Adrenal gland (tissue), 9 donors: ENCODE measurements at regions not wholly inside any gene's neighbourhood (a gene's known extent, or its start where the extent isn't known, plus 50 kb on each side); places are given as distances from the start of the nearest gene placed in this dataset.

Experiments used
- DNase-seq, 7 donors: peaks; one replicate each; pipeline ENCODE4 v3.0.0-alpha.2; 2019 to 2020
- H3K27ac ChIP-seq, 5 donors: fragments of 200-600 bp; sonication (generic) in 4 of 5; 1 replicate in 3 of 5; 2 replicates in 2 of 5; pipeline versions ENCODE4 v1.5.1 to v1.8.0; 2016 to 2020; ENCODE audit warnings: mild to moderate bottlenecking in 1 of 5
- H3K27me3 ChIP-seq: fragments of 200-600 bp; 2 replicates; pipeline ENCODE4 v1.8.0; 2021
- H3K36me3 ChIP-seq, 2 donors: fragments of 200-600 bp; replicated peaks in 1 of 2; 1 replicate in 1 of 2; 2 replicates in 1 of 2; pipeline versions ENCODE4 v1.5.1 to v1.8.0; 2018 to 2022
- H3K4me1 ChIP-seq, 2 donors: fragments of 200-600 bp; replicated peaks in 1 of 2; 1 replicate in 1 of 2; 2 replicates in 1 of 2; pipeline versions ENCODE4 v1.5.1 to v1.8.0; 2018 to 2021
- H3K4me3 ChIP-seq, 4 donors: fragments of 200-600 bp; sonication (generic) in 3 of 4; one replicate each; pipeline ENCODE4 v1.5.1; 2016 to 2018
- H3K9me3 ChIP-seq, 3 donors: fragments of 200-600 bp; sonication (generic) in 1 of 3; replicated peaks in 1 of 3; 1 replicate in 2 of 3; 2 replicates in 1 of 3; pipeline versions ENCODE4 v1.5.1 to v1.8.0; 2016 to 2021
- POLR2A ChIP-seq, 2 donors: fragments of 450-650 bp; IDR thresholded peaks; one replicate each; pipeline ENCODE4 v1.6.1; 2017; ENCODE audit warnings: antibody characterized with exemption in 2 of 2, mild to moderate bottlenecking in 2 of 2, moderate library complexity in 1 of 2
- WGBS, 4 donors: extraction: QIAGEN DNeasy Blood & Tissue Kit in 2 of 4; methylation state at CpG; one replicate each; pipeline versions ENCODE4 v1.1.5 to v1.1.7; 2013 to 2017; 5-methylcytosine and 5-hydroxymethylcytosine counted together
- intact Hi-C, 2 donors: fragments of 100-400 bp; cut with DNase I; formaldehyde crosslinking; loops; one replicate each; pipeline versions ENCODE4 v1.14.1 to v1.15.0; 2022 to 2023
- TF ChIP-seq, protein P1 (sequence below), 6 experiments: fragments of 450-650 bp in 4 of 6; fragments of 200-600 bp in 2 of 6; sonication (generic) in 1 of 6; IDR thresholded peaks; 1 replicate in 5 of 6; 2 replicates in 1 of 6; pipeline versions ENCODE4 v1.5.1 to v1.8.0; 2016 to 2021; ENCODE audit warnings: antibody characterized with exemption in 6 of 6, mild to moderate bottlenecking in 2 of 6, moderate library complexity in 1 of 6
- donor health status: healthy with polysubstance abuse.
- donor health status: Bipolar disorder and iron deficiency.
- donor health status: DM: yes; HTN: yes; CAD: no.
- donor health status: DM: no; HTN: no; CAD: no.
- donor health status: DM: no; HTN: no; CAD: no.

DNA sequence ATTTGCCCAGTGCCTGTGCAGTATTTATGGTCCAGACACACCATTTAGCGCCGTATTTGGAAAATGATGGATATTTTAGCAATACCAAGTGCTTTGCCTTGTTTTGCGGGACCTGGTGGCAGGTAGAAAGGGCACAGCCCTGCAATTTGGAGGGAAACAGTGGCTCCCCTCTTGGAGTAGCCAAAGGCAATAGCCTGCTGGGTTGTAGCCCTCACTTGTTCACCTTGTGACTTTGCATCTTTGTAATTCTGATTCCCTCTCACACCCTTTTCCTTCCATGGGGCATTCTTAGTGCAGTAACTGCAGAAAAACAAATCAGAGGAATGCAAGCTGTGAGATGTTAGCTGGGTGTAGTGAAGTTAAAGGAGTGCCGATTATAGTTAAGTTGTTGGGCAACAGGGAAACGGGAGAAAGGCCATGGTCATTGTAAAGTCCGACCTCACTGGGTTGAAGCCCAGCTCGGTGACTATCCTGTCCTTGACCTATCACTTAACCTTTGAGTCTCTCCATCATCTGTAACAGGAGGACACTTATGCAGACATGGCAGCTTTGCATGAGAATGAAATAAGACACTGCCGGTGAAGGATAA, 131.0 kb upstream of the KLHL25 start:
- Histone ChIP-seq H3K27ac (no peak overlapping the region), H3K36me3 (no peaks in the 10 kb centered on the region), H3K4me1 (no peaks in the 10 kb centered on the region), H3K9me3 (no peaks in the 10 kb centered on the region), H3K4me3 (no peak overlapping the region), H3K27me3 (no peaks in the 10 kb centered on the region)
- intact Hi-C loops, result no loop called here
- TF ChIP-seq POLR2A (IDR thresholded peaks at IDR 0.05), result no peak
- TF ChIP-seq, protein P1, sequence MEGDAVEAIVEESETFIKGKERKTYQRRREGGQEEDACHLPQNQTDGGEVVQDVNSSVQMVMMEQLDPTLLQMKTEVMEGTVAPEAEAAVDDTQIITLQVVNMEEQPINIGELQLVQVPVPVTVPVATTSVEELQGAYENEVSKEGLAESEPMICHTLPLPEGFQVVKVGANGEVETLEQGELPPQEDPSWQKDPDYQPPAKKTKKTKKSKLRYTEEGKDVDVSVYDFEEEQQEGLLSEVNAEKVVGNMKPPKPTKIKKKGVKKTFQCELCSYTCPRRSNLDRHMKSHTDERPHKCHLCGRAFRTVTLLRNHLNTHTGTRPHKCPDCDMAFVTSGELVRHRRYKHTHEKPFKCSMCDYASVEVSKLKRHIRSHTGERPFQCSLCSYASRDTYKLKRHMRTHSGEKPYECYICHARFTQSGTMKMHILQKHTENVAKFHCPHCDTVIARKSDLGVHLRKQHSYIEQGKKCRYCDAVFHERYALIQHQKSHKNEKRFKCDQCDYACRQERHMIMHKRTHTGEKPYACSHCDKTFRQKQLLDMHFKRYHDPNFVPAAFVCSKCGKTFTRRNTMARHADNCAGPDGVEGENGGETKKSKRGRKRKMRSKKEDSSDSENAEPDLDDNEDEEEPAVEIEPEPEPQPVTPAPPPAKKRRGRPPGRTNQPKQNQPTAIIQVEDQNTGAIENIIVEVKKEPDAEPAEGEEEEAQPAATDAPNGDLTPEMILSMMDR (IDR thresholded peaks at IDR 0.05), result no peak
- WGBS, 4 donors, result 56 to 64% (median 60%) methylated on average over 8 of the region's 8 CpGs
- DNase-seq, result no peak

DNA sequence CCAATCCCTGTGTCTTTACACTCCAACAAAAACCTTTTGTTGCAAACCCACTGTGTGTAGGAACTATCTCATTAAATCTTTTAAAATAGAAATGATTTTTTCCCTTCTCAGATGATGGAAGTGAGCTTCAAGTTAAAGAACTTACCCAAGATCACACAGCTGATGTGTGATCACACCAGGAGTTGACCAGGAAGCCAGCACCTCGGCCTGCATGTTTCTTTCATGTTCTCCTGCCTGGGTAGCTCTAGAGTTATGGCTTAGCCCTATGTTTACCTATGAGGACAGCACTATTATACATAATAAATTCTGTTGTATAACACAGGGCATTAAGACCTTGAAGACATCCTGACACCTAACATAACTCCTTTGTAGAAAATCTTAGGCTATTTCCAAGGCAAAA, 132.1 kb upstream of the KLHL25 start:
- WGBS, 4 donors, result 63 to 89% (median 84%) methylated on average over 1 of the region's 1 CpG
- no peak for DNase-seq
- H3K36me3 ChIP-seq, result no peaks in the 10 kb centered on the region
- H3K27me3 ChIP-seq, result no peaks in the 10 kb centered on the region
- no peaks in the 10 kb centered on the region for H3K4me1 ChIP-seq
- H3K9me3 ChIP-seq, result no peaks in the 10 kb centered on the region
- intact Hi-C loops, result no loop called here
- TF ChIP-seq POLR2A (IDR thresholded peaks at IDR 0.05), result no peak
- TF ChIP-seq, protein P1 (IDR thresholded peaks at IDR 0.05), result no peak
- no peak overlapping the region for H3K27ac ChIP-seq
- no peak overlapping the region for H3K4me3 ChIP-seq

DNA sequence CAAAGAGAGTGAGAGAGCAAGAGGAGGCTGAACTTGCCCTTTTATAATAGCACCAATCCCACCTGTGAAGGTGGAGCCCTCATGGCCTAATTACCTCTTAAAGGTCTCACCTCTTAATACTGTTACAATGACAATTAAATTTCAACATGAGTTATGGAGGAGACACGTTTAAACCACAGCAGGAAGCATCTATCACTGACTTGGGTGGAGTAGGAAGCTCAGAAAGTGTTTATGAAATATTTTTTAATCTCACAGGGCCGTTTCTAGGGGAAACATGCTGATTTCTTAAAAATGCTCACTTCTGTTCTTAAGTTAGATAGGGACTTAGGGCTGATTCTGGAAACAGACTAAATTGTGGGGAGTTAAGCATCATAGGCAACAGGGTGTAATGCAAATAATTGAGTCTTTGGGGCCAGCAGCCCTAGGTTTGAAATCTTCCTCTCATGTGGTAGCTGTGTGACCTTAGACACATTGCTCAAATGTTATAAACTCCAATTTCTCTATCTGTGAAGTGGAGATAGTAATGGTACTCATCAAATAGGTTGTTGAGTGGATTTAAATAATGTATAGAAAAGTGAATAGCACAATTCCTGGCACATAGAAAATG, 133.3 kb upstream of the KLHL25 start:
- DNase-seq, result no peak
- Histone ChIP-seq H3K36me3 (no peaks in the 10 kb centered on the region), H3K9me3 (no peaks in the 10 kb centered on the region), H3K27me3 (no peaks in the 10 kb centered on the region), H3K27ac (no peak overlapping the region), H3K4me3 (no peak overlapping the region), H3K4me1 (no peaks in the 10 kb centered on the region)
- intact Hi-C loops, result no loop called here
- WGBS, 4 donors, result 38 to 55% (median 46%) methylated on average over 2 of the region's 2 CpGs
- TF ChIP-seq POLR2A (IDR thresholded peaks at IDR 0.05), result no peak
- TF ChIP-seq, protein P1 (IDR thresholded peaks at IDR 0.05), result no peak

DNA sequence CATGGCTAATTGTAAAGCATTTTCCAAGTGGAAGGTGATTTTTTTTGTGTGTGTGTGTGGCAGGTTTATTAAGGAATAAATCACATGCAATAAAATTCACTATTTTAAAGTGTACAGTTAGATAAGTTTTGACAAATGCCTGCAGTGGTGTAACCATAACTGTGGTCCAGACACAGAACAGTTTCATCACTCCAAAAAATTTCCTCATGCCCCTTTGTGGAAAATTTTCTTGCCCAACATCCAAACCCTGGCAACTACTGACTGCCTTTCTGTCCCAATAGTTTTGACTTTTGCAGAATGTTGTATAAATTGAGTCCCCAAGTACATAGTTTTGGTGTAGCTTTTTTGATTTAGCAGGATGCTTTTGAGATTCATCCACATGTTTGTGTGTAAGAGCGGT, 135.1 kb upstream of the KLHL25 start:
- no peak for TF ChIP-seq POLR2A (IDR thresholded peaks at IDR 0.05)
- TF ChIP-seq, protein P1 (IDR thresholded peaks at IDR 0.05), result no peak
- Histone ChIP-seq H3K27ac (no peak overlapping the region), H3K9me3 (no peaks in the 10 kb centered on the region), H3K36me3 (no peaks in the 10 kb centered on the region), H3K27me3 (no peaks in the 10 kb centered on the region), H3K4me1 (no peaks in the 10 kb centered on the region), H3K4me3 (no peak overlapping the region)
- intact Hi-C loops, result no loop called here
- DNase-seq, result peak in 1 of 7 donors; percentile 3
- WGBS, 4 donors, result 90 to 100% (median 95%) methylated on average over 1 of the region's 1 CpG
